Neutrophil (primary cell): ENCODE measurements at regions not wholly inside any gene's neighbourhood (a gene's known extent, or its start where the extent isn't known, plus 50 kb on each side); places are given as distances from the start of the nearest gene placed in this dataset.

ENCODE experiments used
- H3K27ac ChIP-seq: fragments of 200-600 bp; sonication (generic); 2 replicates; pipeline ENCODE4 v1.5.1; 2016; ENCODE audit warnings: mild to moderate bottlenecking, moderate library complexity
- H3K27me3 ChIP-seq: fragments of 200-600 bp; sonication (generic); 2 replicates; pipeline ENCODE4 v1.6.0; 2016; ENCODE audit warnings: mild to moderate bottlenecking
- H3K36me3 ChIP-seq: fragments of 200-600 bp; sonication (generic); 2 replicates; pipeline ENCODE4 v1.5.1; 2017
- H3K4me1 ChIP-seq, 2 experiments: fragments of 200-600 bp in 1 of 2; sonication (generic) in 1 of 2; 1 replicate in 1 of 2; 2 replicates in 1 of 2; pipeline versions ENCODE4 v1.5.1 to v1.6.1; 2013 to 2016; ENCODE audit warnings: low read depth in 1 of 2, low read length in 1 of 2, mild to moderate bottlenecking in 1 of 2, moderate library complexity in 1 of 2; ENCODE audit not compliant: control insufficient read depth in 1 of 2, insufficient read depth in 1 of 2
- H3K4me3 ChIP-seq, 2 experiments: fragments of 200-600 bp in 1 of 2; sonication (generic) in 1 of 2; 1 replicate in 1 of 2; 2 replicates in 1 of 2; pipeline ENCODE4 v1.5.1; 2013 to 2016; ENCODE audit warnings: low read depth in 1 of 2, low read length in 1 of 2, mild to moderate bottlenecking in 1 of 2, moderate library complexity in 1 of 2
- H3K9me3 ChIP-seq: fragments of 200-600 bp; sonication (generic); 2 replicates; pipeline ENCODE4 v1.5.1; 2016
- CTCF ChIP-seq: fragments of 200-600 bp; sonication (generic); IDR thresholded peaks from 2 replicates; pipeline ENCODE4 v1.5.1; 2016; ENCODE audit warnings: antibody characterized with exemption

- Histone ChIP-seq H3K36me3 (no peaks in the 10 kb centered on the region), H3K9me3 (no peaks in the 10 kb centered on the region), H3K4me1 (no peaks in the 10 kb centered on the region), H3K27ac (no peak overlapping the region), H3K27me3 (no peaks in the 10 kb centered on the region), H3K4me3 (no peak overlapping the region)
- TF ChIP-seq CTCF: no peak
These were observed 814.8 kb upstream of the PRKX start for GRCh38 chrX:4528247-4528646.

- Histone ChIP-seq H3K27me3 (no peaks in the 10 kb centered on the region), H3K4me3 (no peak overlapping the region), H3K4me1 (no peaks in the 10 kb centered on the region), H3K36me3 (no peaks in the 10 kb centered on the region), H3K9me3 (no peaks in the 10 kb centered on the region), H3K27ac (no peak overlapping the region)
- TF ChIP-seq CTCF: no peak
These were observed 772.5 kb upstream of the PRKX start for GRCh38 chrX:4485912-4486311.

GRCh38 chrX:4484266-4484665, 770.8 kb upstream of the PRKX start:
- no peaks in the 10 kb centered on the region for H3K9me3 ChIP-seq
- H3K4me1 ChIP-seq: no peaks in the 10 kb centered on the region
- H3K27ac ChIP-seq: no peak overlapping the region
- H3K4me3 ChIP-seq: no peak overlapping the region
- no peak for TF ChIP-seq CTCF
- H3K27me3 ChIP-seq: no peaks in the 10 kb centered on the region
- no peaks in the 10 kb centered on the region for H3K36me3 ChIP-seq

GRCh38 chrX:4451591-4451990, 738.1 kb upstream of the PRKX start:
- H3K4me3 ChIP-seq: no peak overlapping the region

GRCh38 chrX:4450177-4450576, 736.7 kb upstream of the PRKX start:
- H3K36me3 ChIP-seq: no peaks in the 10 kb centered on the region
- H3K4me1 ChIP-seq: no peaks in the 10 kb centered on the region
- no peaks in the 10 kb centered on the region for H3K27me3 ChIP-seq
- H3K4me3 ChIP-seq: no peak overlapping the region
- TF ChIP-seq CTCF: no peak
- H3K27ac ChIP-seq: no peak overlapping the region
- H3K9me3 ChIP-seq: no peaks in the 10 kb centered on the region

More at GRCh38 chrX:4451591-4451990, 738.1 kb upstream of the PRKX start:
- no peak overlapping the region for H3K27ac ChIP-seq
- TF ChIP-seq CTCF: no peak
- H3K36me3 ChIP-seq: no peaks in the 10 kb centered on the region
- H3K9me3 ChIP-seq: no peaks in the 10 kb centered on the region
- H3K4me1 ChIP-seq: no peaks in the 10 kb centered on the region
- H3K27me3 ChIP-seq: no peaks in the 10 kb centered on the region

GRCh38 chrX:4435905-4436304, 722.5 kb upstream of the PRKX start:
- H3K27me3 ChIP-seq: no peaks in the 10 kb centered on the region
- TF ChIP-seq CTCF: no peak
- no peak overlapping the region for H3K27ac ChIP-seq
- H3K9me3 ChIP-seq: no peaks in the 10 kb centered on the region
- no peaks in the 10 kb centered on the region for H3K4me1 ChIP-seq
- H3K4me3 ChIP-seq: no peak overlapping the region
- H3K36me3 ChIP-seq: no peaks in the 10 kb centered on the region
